GM19397 (cell line): ENCODE measurements at regions not wholly inside any gene's neighbourhood (a gene's known extent, or its start where the extent isn't known, plus 50 kb on each side); places are given as distances from the start of the nearest gene placed in this dataset.

Source experiments
- ATAC-seq: cut with Tn5 transposase; IDR thresholded peaks from one replicate; pipeline ENCODE4 v1.9.1; 2021; ENCODE audit warnings: mild to moderate bottlenecking, moderate library complexity; ENCODE audit not compliant: unreplicated experiment

- no peak for ATAC-seq
Observed at GRCh38 chr11:10386861-10387205, 68.2 kb upstream of the AMPD3 start.

GRCh38 chr11:10387206-10388083, 67.6 kb upstream of the AMPD3 start:
- no peak for ATAC-seq

- ATAC-seq = no peak
Observed at GRCh38 chr11:10388101-10388500, 67.0 kb upstream of the AMPD3 start.

- ATAC-seq = no peak
Observed at GRCh38 chr11:10388574-10388973, 66.5 kb upstream of the AMPD3 start.

- no peak for ATAC-seq
Observed at GRCh38 chr11:10390375-10390774, 64.7 kb upstream of the AMPD3 start.

GRCh38 chr11:10392095-10393079, 62.7 kb upstream of the AMPD3 start:
- no peak for ATAC-seq

- no peak for ATAC-seq
Observed at GRCh38 chr11:10394229-10395101, 60.6 kb upstream of the AMPD3 start.

GRCh38 chr11:10395166-10395897, 59.7 kb upstream of the AMPD3 start:
- no peak for ATAC-seq

- no peak for ATAC-seq
Observed at GRCh38 chr11:10396771-10397170, 58.3 kb upstream of the AMPD3 start.

GRCh38 chr11:10397226-10397987, 57.7 kb upstream of the AMPD3 start:
- ATAC-seq = no peak

- no peak for ATAC-seq
Observed at GRCh38 chr11:10398525-10398924, 56.5 kb upstream of the AMPD3 start.

GRCh38 chr11:10400856-10401255, 54.2 kb upstream of the AMPD3 start:
- no peak for ATAC-seq

- no peak for ATAC-seq
Observed at GRCh38 chr11:10401256-10401655, 53.8 kb upstream of the AMPD3 start.

GRCh38 chr11:10401696-10402392, 53.2 kb upstream of the AMPD3 start:
- no peak for ATAC-seq
